DOHH2 (cell line): ENCODE measurements at regions not wholly inside any gene's neighbourhood (a gene's known extent, or its start where the extent isn't known, plus 50 kb on each side); places are given as distances from the start of the nearest gene placed in this dataset.

Experiments
- EZH2phosphoT487 ChIP-seq: fragments of 200-600 bp; sonication (generic); IDR thresholded peaks from 2 replicates; pipeline ENCODE4 v1.6.1; 2017; ENCODE audit warnings: borderline replicate concordance, mild to moderate bottlenecking, antibody characterized with exemption, low read length, moderate library complexity, mixed read lengths
- TF ChIP-seq, protein P1 (sequence below): fragments of 200-600 bp; sonication (generic); IDR thresholded peaks from one replicate; pipeline ENCODE4 v1.5.1; 2014; ENCODE audit warnings: antibody characterized with exemption, mild to moderate bottlenecking, low read depth, low read length; ENCODE audit not compliant: poor library complexity, severe bottlenecking

DNA sequence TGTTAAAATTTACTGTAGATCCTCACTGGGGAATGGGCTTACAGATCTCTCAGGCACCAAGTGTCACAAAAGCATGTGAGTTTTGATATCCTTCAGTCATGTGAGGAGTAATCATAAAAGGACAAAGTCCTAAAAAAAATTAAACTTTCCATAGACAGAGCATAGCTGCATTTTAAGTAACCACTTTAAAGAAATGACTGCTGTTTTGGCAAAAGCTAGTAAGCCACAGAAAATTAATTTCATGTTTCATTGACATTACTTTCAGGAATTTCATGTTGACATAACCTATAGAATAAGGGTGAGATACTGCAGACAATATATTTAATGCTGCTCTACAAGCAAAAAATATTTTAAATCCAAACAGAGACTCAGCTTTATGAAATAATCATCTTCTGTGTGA lies 156.3 kb downstream of the LYPLAL1 start:
- TF ChIP-seq, protein P1, sequence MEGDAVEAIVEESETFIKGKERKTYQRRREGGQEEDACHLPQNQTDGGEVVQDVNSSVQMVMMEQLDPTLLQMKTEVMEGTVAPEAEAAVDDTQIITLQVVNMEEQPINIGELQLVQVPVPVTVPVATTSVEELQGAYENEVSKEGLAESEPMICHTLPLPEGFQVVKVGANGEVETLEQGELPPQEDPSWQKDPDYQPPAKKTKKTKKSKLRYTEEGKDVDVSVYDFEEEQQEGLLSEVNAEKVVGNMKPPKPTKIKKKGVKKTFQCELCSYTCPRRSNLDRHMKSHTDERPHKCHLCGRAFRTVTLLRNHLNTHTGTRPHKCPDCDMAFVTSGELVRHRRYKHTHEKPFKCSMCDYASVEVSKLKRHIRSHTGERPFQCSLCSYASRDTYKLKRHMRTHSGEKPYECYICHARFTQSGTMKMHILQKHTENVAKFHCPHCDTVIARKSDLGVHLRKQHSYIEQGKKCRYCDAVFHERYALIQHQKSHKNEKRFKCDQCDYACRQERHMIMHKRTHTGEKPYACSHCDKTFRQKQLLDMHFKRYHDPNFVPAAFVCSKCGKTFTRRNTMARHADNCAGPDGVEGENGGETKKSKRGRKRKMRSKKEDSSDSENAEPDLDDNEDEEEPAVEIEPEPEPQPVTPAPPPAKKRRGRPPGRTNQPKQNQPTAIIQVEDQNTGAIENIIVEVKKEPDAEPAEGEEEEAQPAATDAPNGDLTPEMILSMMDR: no peak
- TF ChIP-seq EZH2phosphoT487: no peak
